Right cardiac atrium (tissue), 5 donors: ENCODE measurements at regions not wholly inside any gene's neighbourhood (a gene's known extent, or its start where the extent isn't known, plus 50 kb on each side); places are given as distances from the start of the nearest gene placed in this dataset.
"Not testable (repeated sequence)": the region's sequence is repeated elsewhere in the genome, so short reads cannot be mapped to it uniquely, and the experiment has no call there.

ENCODE experiments used
- ATAC-seq, 2 donors: fragments of 200-7000 bp; cut with Tn5 transposase; one replicate each; pipeline versions ENCODE4 v1.8.0 to v1.9.1; 2020; ENCODE audit warnings: moderate library complexity in 2 of 2, mild to moderate bottlenecking in 1 of 2
- DNase-seq, 3 donors: peaks; one replicate each; pipeline ENCODE4 v3.0.0-alpha.2; 2020
- H3K27ac ChIP-seq: one replicate; pipeline ENCODE4 v1.5.1; 2013; ENCODE audit warnings: mild to moderate bottlenecking, low read length, control low read depth, moderate library complexity
- H3K27me3 ChIP-seq: one replicate; pipeline ENCODE4 v1.6.1; 2013; ENCODE audit not compliant: control insufficient read depth, insufficient read depth
- H3K4me1 ChIP-seq: one replicate; pipeline ENCODE4 v1.6.1; 2013; ENCODE audit warnings: low read length; ENCODE audit not compliant: control insufficient read depth, insufficient read depth
- H3K4me3 ChIP-seq: one replicate; pipeline ENCODE4 v1.5.1; 2013; ENCODE audit warnings: low read length, control low read depth
- H3K9me3 ChIP-seq: one replicate; pipeline ENCODE4 v1.6.1; 2013; ENCODE audit warnings: low read length; ENCODE audit not compliant: control insufficient read depth
- WGBS: extraction: QIAGEN DNeasy Blood & Tissue Kit; methylation state at CpG from one replicate; pipeline ENCODE4 v1.1.7; 2013; 5-methylcytosine and 5-hydroxymethylcytosine counted together
- intact Hi-C, 4 donors: fragments of 100-400 bp; cut with DNase I; formaldehyde crosslinking; loops; one replicate each; pipeline versions ENCODE4 v1.11.0 to v1.14.0; 2022 to 2023
- donor health status: healthy with polysubstance abuse.
- donor health status: DM: no; HTN: yes; CAD: no.
- donor health status: DM: no; HTN: no; CAD: no.
- donor health status: DM: no; HTN: yes; CAD: no; lungs with severe emphysema.
- donor health status: DM: yes; HTN: yes; CAD: no.

DNA sequence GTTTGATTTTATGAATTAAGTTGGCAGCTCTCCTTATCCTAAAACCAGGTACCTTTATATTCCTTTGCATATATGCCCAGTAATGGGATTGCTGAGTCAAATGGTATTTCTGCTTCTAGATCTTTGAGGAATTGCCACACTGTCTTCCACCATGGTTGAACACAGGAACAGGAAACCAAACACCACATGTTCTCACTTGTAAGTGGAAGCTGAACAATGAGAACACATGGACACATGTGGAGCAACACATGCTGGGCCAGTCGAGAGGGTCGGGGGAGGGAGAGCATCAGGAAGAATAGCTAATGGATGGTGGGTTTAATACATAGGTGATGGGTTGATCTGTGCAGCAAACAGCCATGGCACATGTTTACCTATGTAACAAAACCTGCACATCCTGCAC is 214.6 kb downstream of the BLID start:
- intact Hi-C loops, H3K4me1 ChIP-seq, H3K27me3 ChIP-seq, DNase-seq, H3K4me3 ChIP-seq, H3K27ac ChIP-seq, ATAC-seq, H3K9me3 ChIP-seq: not testable (repeated sequence)
- 71% methylated on average over 2 of the region's 2 CpGs for WGBS

DNA sequence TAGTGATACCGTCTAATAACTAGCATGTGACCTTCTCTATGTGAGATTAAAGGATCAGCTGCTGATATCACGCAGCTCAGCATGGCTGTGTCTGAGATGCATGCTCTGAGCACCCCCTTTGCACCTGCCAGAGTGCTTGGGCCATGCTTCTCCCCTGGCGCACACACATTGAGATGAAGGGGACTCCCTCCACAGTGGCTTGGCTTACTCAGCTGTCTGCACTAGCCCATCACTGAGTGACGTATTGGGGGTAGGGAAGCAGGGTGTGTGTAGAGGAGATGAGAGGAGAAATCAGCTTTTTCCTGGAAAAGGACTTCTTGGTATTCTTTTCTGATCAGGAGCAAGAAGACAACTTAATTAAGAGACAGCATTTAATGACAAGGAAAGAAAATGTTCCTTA is 216.5 kb downstream of the BLID start:
- no peak overlapping the region for H3K27ac ChIP-seq
- no peak overlapping the region for H3K4me3 ChIP-seq
- ATAC-seq = peak in 1 of 2 donors; percentile 26
- whole genome bisulfite sequencing = 68% methylated on average over 4 of the region's 4 CpGs
- H3K27me3 ChIP-seq = no peaks in the 10 kb centered on the region
- peaks cover 2% of the 10 kb centered on the region for H3K4me1 ChIP-seq
- no peak for DNase-seq
- intact Hi-C loops = no loop called here
- no peaks in the 10 kb centered on the region for H3K9me3 ChIP-seq

DNA sequence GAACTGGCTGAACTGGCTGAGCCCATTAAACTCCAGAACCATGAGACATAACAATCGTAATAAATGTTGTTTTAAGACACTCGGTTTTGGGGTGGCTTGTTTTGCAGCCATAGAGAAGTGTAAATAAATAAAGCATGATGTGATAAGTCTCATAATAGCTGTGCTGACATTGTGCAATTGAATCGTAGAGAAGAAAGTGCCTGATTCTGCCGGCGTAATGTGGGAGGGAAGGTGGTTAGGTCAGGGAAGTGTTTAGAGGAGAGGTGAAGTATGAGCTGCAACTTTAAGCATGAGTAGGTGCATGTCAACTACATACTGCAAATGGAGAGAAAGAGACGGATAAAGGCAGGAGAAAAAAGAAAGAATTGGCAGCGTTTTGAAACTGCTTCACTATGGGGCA is 217.1 kb downstream of the BLID start:
- Histone ChIP-seq H3K27ac (no peak overlapping the region), H3K27me3 (no peaks in the 10 kb centered on the region), H3K4me1 (peaks cover 2% of the 10 kb centered on the region), H3K4me3 (no peak overlapping the region), H3K9me3 (no peaks in the 10 kb centered on the region)
- DNase-seq = no peak
- intact Hi-C loops = no loop called here
- WGBS = 46% methylated on average over 7 of the region's 7 CpGs
- peak; percentile 33 to 38 for ATAC-seq

DNA sequence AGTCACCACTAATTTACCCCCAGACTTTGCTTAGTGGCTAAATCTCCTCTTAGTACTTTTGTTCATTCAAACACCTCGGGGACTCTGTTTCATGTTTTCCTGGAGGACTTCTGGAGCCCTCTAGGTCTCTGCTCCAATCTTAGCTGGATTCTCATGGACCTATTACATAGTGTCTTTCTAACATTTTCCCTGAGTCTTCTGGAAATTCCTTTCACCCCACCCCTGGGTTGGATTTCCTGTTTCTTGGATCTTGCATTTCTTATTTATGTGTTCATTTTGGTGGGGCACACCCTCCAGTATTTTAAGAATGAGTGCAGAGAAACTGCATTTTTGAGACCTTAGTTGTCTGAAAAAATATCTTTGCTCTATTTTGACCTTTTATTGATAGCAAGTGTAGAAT is 220.1 kb downstream of the BLID start:
- H3K9me3 ChIP-seq = no peaks in the 10 kb centered on the region
- WGBS = 72% methylated on average over 1 of the region's 1 CpG
- no peak overlapping the region for H3K4me3 ChIP-seq
- intact Hi-C loops = no loop called here
- no peak for DNase-seq
- no peak overlapping the region for H3K27ac ChIP-seq
- H3K27me3 ChIP-seq = no peaks in the 10 kb centered on the region
- H3K4me1 ChIP-seq = peaks cover 5% of the 10 kb centered on the region
- peak in 1 of 2 donors; percentile 79 for ATAC-seq

DNA sequence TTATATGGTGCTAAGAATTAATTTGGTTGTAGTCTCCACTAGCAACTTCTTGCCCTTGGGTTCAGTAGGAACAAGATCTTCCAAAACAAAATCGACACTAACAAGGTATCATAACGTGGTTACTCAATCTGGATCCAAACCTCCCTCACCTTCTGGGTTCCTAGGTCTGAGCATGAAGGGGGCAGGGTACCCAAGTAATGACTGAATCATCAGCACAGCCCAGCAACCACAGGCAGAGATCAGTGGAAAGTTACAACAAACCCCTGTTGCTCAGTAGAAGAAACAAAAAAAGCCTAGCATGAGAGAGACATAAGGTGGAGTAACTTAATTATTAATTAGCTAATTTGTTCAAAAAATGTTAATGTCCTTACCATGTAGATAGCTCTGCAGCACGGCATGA is 221.4 kb downstream of the BLID start:
- H3K4me3 ChIP-seq = no peak overlapping the region
- 88% methylated on average over 3 of the region's 3 CpGs for WGBS

DNA sequence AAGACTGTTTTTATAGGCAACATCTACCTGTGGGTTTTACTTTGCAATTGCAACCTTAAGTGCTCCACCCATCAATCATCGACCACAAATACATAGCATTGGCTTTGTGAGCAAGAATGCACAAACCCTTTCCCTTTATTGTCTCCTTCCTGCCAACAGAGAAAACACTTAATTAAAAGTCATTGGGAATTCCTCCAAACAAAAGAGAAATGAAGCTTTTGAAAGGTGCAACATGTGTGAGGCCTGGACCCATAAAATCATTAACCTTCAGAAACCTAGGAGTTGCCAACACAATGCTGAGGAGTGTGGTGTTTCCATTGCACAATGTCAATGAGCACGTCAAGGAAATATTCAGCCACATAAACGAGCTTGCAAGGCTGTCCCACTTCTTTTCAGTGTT is 223.2 kb downstream of the BLID start:
- intact Hi-C loops = no loop called here
- WGBS = 78% methylated on average over 3 of the region's 3 CpGs
- H3K27me3 ChIP-seq = no peaks in the 10 kb centered on the region

More for the DNA sequence above, 221.4 kb downstream of the BLID start:
- Histone ChIP-seq H3K9me3 (no peaks in the 10 kb centered on the region), H3K4me1 (peaks cover 5% of the 10 kb centered on the region), H3K27ac (no peak overlapping the region), H3K27me3 (no peaks in the 10 kb centered on the region)
- intact Hi-C loops = no loop called here
- ATAC-seq (no peak), DNase-seq (no peak)

DNA sequence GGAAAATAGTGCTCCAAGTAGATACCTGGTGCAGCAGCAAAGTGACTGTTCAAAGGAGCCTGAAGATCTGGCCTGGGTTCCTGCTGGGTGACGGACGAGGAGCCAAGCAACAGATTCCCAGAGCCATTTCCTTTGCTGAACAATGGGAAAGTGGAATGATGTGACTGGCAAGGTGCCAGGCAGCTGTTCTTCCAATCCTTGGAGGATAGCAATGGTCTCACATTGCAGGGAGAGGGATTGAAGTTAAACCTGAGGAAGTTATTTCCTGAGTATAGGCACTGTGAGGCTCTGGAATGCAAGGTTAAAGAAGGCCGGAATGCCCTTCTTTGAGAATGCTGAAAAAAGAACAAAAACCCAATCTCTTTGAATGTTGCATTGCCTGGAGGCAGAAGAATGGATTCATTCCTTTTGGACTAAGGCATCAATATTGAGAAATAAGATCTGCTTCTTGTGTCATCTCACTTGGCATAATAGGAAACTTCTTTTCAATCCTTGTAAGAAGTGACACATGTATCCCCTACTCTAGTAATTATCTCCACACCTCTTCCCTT is 223.8 kb downstream of the BLID start:
- DNase-seq = peak; percentile 59 to 80 (median 65)
- Histone ChIP-seq H3K27ac (no peak overlapping the region), H3K4me1 (peaks cover 3% of the 10 kb centered on the region), H3K9me3 (no peaks in the 10 kb centered on the region), H3K4me3 (no peak overlapping the region), H3K27me3 (no peaks in the 10 kb centered on the region)
- WGBS = 41% methylated on average over 3 of the region's 3 CpGs
- intact Hi-C loops = no loop called here
- peak in 1 of 2 donors; percentile 41 for ATAC-seq

More for the DNA sequence above, 223.2 kb downstream of the BLID start:
- ATAC-seq = no peak
- Histone ChIP-seq H3K4me3 (no peak overlapping the region), H3K9me3 (no peaks in the 10 kb centered on the region), H3K4me1 (peaks cover 3% of the 10 kb centered on the region), H3K27ac (no peak overlapping the region)
- no peak for DNase-seq

DNA sequence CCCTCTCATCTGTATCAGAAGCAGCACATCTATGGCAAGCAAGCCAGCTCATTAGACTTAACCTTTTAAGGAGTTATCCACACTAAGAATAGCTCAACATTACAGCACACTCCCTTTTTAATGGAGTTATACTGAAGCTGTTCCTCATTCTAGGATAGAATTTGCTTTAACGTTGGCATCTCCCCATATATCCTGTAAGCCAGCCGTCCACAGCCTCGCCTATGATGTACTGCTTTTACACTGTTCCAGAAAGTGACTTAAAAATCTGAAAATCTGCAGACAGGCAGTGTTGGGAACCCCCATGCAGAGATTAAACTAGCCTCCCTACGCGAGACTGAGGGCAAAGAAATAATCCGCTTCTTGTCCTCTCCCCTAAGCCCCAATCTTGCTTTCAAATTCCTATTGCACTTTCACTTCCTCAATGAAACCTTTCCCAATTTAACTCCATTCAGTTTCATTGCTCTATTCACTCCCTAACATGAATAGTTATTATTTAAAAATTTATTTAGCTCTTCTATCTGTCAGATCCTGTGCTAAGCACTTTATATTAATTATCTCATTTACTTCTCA is 225.0 kb downstream of the BLID start:
- no peaks in the 10 kb centered on the region for H3K9me3 ChIP-seq
- intact Hi-C loops = no loop called here
- no peak overlapping the region for H3K27ac ChIP-seq
- no peak overlapping the region for H3K4me3 ChIP-seq
- ATAC-seq (no peak), DNase-seq (no peak)
- WGBS = 59% methylated on average over 6 of the region's 6 CpGs
- H3K4me1 ChIP-seq = peaks cover 6% of the 10 kb centered on the region
- no peaks in the 10 kb centered on the region for H3K27me3 ChIP-seq

DNA sequence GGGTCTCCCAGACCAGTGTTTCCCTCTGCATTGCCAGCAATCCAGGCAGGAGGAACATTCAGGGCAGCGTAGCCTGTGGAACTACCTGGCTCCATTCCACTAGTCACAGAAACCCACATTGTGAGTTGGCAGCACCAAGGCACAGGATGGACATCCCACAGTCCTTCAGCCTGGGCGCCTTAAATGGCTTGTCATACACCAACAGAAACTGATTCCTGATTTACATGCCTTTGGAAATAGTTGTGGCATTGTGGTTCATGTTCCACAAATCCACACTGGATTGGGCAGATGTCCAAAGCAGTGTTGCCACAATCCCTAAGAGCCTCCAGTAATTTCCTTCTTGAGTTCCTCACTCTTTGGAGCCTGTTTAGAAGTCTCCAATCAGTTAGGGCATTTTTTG is 225.6 kb downstream of the BLID start:
- peak in 1 of 2 donors; percentile 58 for ATAC-seq
- WGBS = 66% methylated on average over 2 of the region's 2 CpGs
- H3K9me3 ChIP-seq = no peaks in the 10 kb centered on the region
- peak in 2 of 3 donors; percentile 44 to 47 for DNase-seq
- H3K4me3 ChIP-seq = no peak overlapping the region
- H3K27ac ChIP-seq = no peak overlapping the region
- H3K27me3 ChIP-seq = no peaks in the 10 kb centered on the region
- H3K4me1 ChIP-seq = peaks cover 6% of the 10 kb centered on the region
- intact Hi-C loops = no loop called here

DNA sequence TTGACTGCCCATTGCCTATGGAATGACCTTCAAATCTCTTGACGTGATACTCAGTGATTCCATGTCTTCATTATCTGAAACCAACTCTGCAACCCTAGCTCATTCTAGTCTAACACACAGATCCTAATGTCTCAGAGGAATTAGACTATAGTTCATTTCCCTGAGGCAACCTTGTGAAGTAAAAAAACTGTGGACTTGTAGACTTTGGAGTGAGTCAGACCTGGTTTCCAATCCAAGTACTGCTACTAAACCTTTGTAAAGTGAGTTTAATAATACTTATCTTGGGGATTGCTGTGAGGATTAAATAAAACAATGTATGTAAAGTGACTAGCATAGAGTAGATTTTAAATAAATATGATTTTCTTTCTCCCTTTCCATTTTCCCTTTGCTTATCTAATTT is 226.1 kb downstream of the BLID start:
- no peaks in the 10 kb centered on the region for H3K27me3 ChIP-seq
- no peak overlapping the region for H3K27ac ChIP-seq
- 87% methylated on average over 1 of the region's 1 CpG for WGBS
- DNase-seq (no peak), ATAC-seq (no peak)
- H3K9me3 ChIP-seq = no peaks in the 10 kb centered on the region
- H3K4me3 ChIP-seq = no peak overlapping the region
- H3K4me1 ChIP-seq = peaks cover 6% of the 10 kb centered on the region
- intact Hi-C loops = no loop called here

DNA sequence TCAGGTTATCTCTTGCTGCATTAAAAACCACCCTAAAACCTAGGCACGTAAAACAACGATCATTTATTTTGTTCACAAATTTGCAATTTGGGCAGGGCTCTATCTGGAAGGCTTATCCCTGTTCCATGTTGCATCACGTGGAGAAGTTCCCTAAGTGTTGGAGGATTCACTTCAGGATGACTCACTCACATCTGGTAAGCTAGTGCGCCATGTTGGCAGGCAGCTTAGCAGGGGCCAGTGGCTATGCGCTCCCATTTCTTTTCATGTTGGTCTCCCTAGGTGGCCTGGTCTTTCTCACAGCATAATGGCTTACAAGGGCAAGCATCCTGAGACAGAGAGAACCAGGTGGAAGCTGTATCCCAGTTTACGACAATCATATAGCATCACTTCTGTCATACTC is 226.8 kb downstream of the BLID start:
- Histone ChIP-seq H3K27ac (no peak overlapping the region), H3K27me3 (no peaks in the 10 kb centered on the region), H3K4me1 (peaks cover 6% of the 10 kb centered on the region), H3K4me3 (no peak overlapping the region), H3K9me3 (no peaks in the 10 kb centered on the region)
- DNase-seq (no peak), ATAC-seq (no peak)
- 91% methylated on average over 6 of the region's 6 CpGs for whole genome bisulfite sequencing
- intact Hi-C loops = no loop called here
